HCT116 (cell line): ENCODE measurements at regions not wholly inside any gene's neighbourhood (a gene's known extent, or its start where the extent isn't known, plus 50 kb on each side); places are given as distances from the start of the nearest gene placed in this dataset.

ENCODE experiments used
- ATAC-seq: fragments of 200-7000 bp; cut with Tn5 transposase; 2 replicates; pipeline ENCODE4 v1.9.1; 2020; ENCODE audit warnings: mild to moderate bottlenecking, moderate library complexity
- BruUV-seq: library from RNA; stranded (reverse); fragments of 400-500 nt; replicated peaks from 2 replicates; lab custom pipeline; 2021; lab: Mats Ljungman, UMichigan
- CTCF ChIA-PET: fragments of 300-600 bp; sonication (Branson Sonifier 250); formaldehyde crosslinking; loops from one replicate; lab custom pipeline; 2021; ENCODE audit warnings: antibody characterized with exemption; lab: Charles Lee
- POLR2A ChIA-PET: fragments of 300-600, 350-600 bp; sonication (Branson Sonifier 250); formaldehyde crosslinking; loops from one replicate; lab custom pipeline; 2021; ENCODE audit warnings: antibody characterized with exemption; lab: Charles Lee
- RAD21 ChIA-PET, 2 experiments: fragments of 300-600 bp; sonication (Branson Sonifier 250); formaldehyde crosslinking; loops; one replicate each; lab custom pipeline; 2023; ENCODE audit warnings: low total read pairs in 2 of 2; ENCODE audit not compliant: uncharacterized antibody in 2 of 2, unreplicated experiment in 2 of 2, low non-redundant PET in 1 of 2; lab: Charles Lee
- DNase-seq: peaks from one replicate; pipeline ENCODE4 v3.0.0-alpha.2; 2010; ENCODE audit warnings: low read depth, low spot score
- H2AFZ ChIP-seq: fragments of 200-600 bp; shearing (Covaris generic), sonication (generic); 2 replicates; pipeline ENCODE4 v1.6.1; 2017; ENCODE audit warnings: low read depth, mixed run types, mixed read lengths, antibody characterized with exemption, low read length; ENCODE audit not compliant: poor library complexity, severe bottlenecking
- H3K27ac ChIP-seq: 2 replicates; pipeline ENCODE4 v1.5.1; 2012; ENCODE audit warnings: low read depth, low read length
- H3K27me3 ChIP-seq: fragments of 200-600 bp; sonication (generic); 2 replicates; pipeline ENCODE4 v1.6.1; 2016; ENCODE audit warnings: mixed run types, low read length, mixed read lengths; ENCODE audit not compliant: insufficient read depth
- H3K36me3 ChIP-seq, 2 experiments: fragments of 200-500 bp in 1 of 2; fragments of 200-600 bp in 1 of 2; sonication (Bioruptor generic) in 1 of 2; sonication (generic) in 1 of 2; 2 replicates each; pipeline versions ENCODE4 v1.5.1 to v1.6.1; 2014 to 2016; ENCODE audit warnings: low read length in 2 of 2, inconsistent platforms in 1 of 2, mixed read lengths in 1 of 2, mixed run types in 1 of 2; ENCODE audit not compliant: insufficient read depth in 2 of 2, control insufficient read depth in 1 of 2
- H3K4me1 ChIP-seq, 2 experiments: fragments of 200-600 bp in 1 of 2; sonication (generic) in 1 of 2; 2 replicates each; pipeline versions ENCODE4 v1.5.1 to v1.6.1; 2012 to 2017; ENCODE audit warnings: low read length in 2 of 2, inconsistent platforms in 1 of 2, mild to moderate bottlenecking in 1 of 2, mixed read lengths in 1 of 2, mixed run types in 1 of 2, moderate library complexity in 1 of 2; ENCODE audit not compliant: insufficient read depth in 2 of 2, control insufficient read depth in 1 of 2
- H3K4me2 ChIP-seq: fragments of 200-600 bp; sonication (generic); 2 replicates; pipeline ENCODE4 v1.6.1; 2017; ENCODE audit warnings: mixed run types, low read length, mixed read lengths
- H3K4me3 ChIP-seq, 2 experiments: fragments of 200-600 bp in 1 of 2; sonication (generic) in 1 of 2; replicated peaks in 1 of 2; 2 replicates each; pipeline ENCODE4 v1.5.1; 2011 to 2016; ENCODE audit warnings: low read length in 2 of 2, control low read depth in 1 of 2, low read depth in 1 of 2, mild to moderate bottlenecking in 1 of 2, mixed read lengths in 1 of 2, mixed run types in 1 of 2
- H3K79me2 ChIP-seq: fragments of 200-600 bp; sonication (generic); 2 replicates; pipeline ENCODE4 v1.6.1; 2017; ENCODE audit warnings: mild to moderate bottlenecking, mixed run types, low read length, moderate library complexity, mixed read lengths; ENCODE audit not compliant: insufficient read depth
- H3K9ac ChIP-seq: fragments of 200-600 bp; sonication (generic); 2 replicates; pipeline ENCODE4 v1.6.1; 2016; ENCODE audit warnings: low read length, mixed read lengths
- H3K9me2 ChIP-seq: fragments of 200-600 bp; sonication (generic), shearing (Covaris generic); 2 replicates; pipeline ENCODE4 v1.6.1; 2017; ENCODE audit warnings: mixed run types, mild to moderate bottlenecking, moderate library complexity; ENCODE audit not compliant: insufficient read depth
- H3K9me3 ChIP-seq, 2 experiments: fragments of 200-500 bp in 1 of 2; fragments of 200-600 bp in 1 of 2; sonication (Bioruptor generic) in 1 of 2; sonication (generic) in 1 of 2; 2 replicates each; pipeline ENCODE4 v1.6.1; 2014 to 2017; ENCODE audit warnings: low read length in 2 of 2, mixed read lengths in 2 of 2, inconsistent platforms in 1 of 2, low read depth in 1 of 2, mild to moderate bottlenecking in 1 of 2, mixed run types in 1 of 2, moderate library complexity in 1 of 2; ENCODE audit not compliant: control insufficient read depth in 1 of 2, insufficient read depth in 1 of 2
- H4K20me1 ChIP-seq: fragments of 200-600 bp; sonication (generic), shearing (Covaris generic); 2 replicates; pipeline ENCODE4 v1.6.1; 2017; ENCODE audit warnings: mixed run types, mild to moderate bottlenecking, moderate library complexity; ENCODE audit not compliant: insufficient read depth
- ATF3 ChIP-seq: IDR thresholded peaks from 2 replicates; pipeline ENCODE4 v1.6.1; 2012
- CEBPB ChIP-seq: IDR thresholded peaks from 2 replicates; pipeline ENCODE4 v1.6.1; 2012; ENCODE audit warnings: low read depth
- EZH2phosphoT487 ChIP-seq: fragments of 200-600 bp; IDR thresholded peaks from 2 replicates; pipeline ENCODE4 v1.6.1; 2018; ENCODE audit warnings: antibody characterized with exemption, borderline replicate concordance
- FOSL1 ChIP-seq: IDR thresholded peaks from 2 replicates; pipeline ENCODE4 v1.6.1; 2012; ENCODE audit warnings: low read depth
- JUND ChIP-seq: IDR thresholded peaks from 2 replicates; pipeline ENCODE4 v1.6.1; 2012
- POLR2A ChIP-seq: IDR thresholded peaks from 2 replicates; pipeline ENCODE4 v1.7.0; 2011; ENCODE audit warnings: borderline replicate concordance; ENCODE audit not compliant: insufficient read depth, insufficient read length; ENCODE audit errors: extremely low read depth
- ZFX ChIP-seq: fragments of 450-650 bp; IDR thresholded peaks from 2 replicates; pipeline ENCODE4 v1.6.1; 2017
- ZNF274 ChIP-seq: fragments of 200-500 bp; sonication (Bioruptor generic); IDR thresholded peaks from 2 replicates; pipeline ENCODE4 v1.6.1; 2014; ENCODE audit warnings: mild to moderate bottlenecking, low read depth, low read length, inconsistent platforms
- intact Hi-C: fragments of 100-400 bp; cut with micrococcal nuclease; formaldehyde crosslinking; loops from 2 replicates; pipeline ENCODE4 v1.10.0; 2022
- TF ChIP-seq, protein P1 (sequence below), 3 experiments: fragments of 200-600 bp in 1 of 3; sonication (generic) in 1 of 3; IDR thresholded peaks in 2 of 3; conservative IDR thresholded peaks in 1 of 3; 2 replicates each; pipeline ENCODE4 v1.5.1; 2012 to 2017; ENCODE audit warnings: low read depth in 2 of 3, low read length in 2 of 3, antibody characterized with exemption in 1 of 3, borderline replicate concordance in 1 of 3, control low read depth in 1 of 3, mild to moderate bottlenecking in 1 of 3, mixed read lengths in 1 of 3, mixed run types in 1 of 3, moderate library complexity in 1 of 3; ENCODE audit not compliant: insufficient read depth in 1 of 3
- TF ChIP-seq, protein P2 (sequence below): IDR thresholded peaks from 2 replicates; pipeline ENCODE4 v1.6.1; 2011; ENCODE audit warnings: mild to moderate bottlenecking, low read length, moderate library complexity; ENCODE audit not compliant: insufficient replicate concordance; ENCODE audit errors: extremely low read depth
- TF ChIP-seq, protein P3 (sequence below): IDR thresholded peaks from 2 replicates; pipeline ENCODE4 v1.6.1; 2012
- TF ChIP-seq, protein P4 (sequence below): IDR thresholded peaks from 2 replicates; pipeline ENCODE4 v1.6.1; 2012; ENCODE audit warnings: low read depth

- Histone ChIP-seq H2AFZ (no peak overlapping the region), H3K27ac (no peak overlapping the region), H3K4me1 (no peaks in the 10 kb centered on the region), H3K9me2 (no peaks in the 10 kb centered on the region), H3K4me3 (no peak overlapping the region), H3K27me3 (no peaks in the 10 kb centered on the region), H3K4me2 (no peak overlapping the region), H3K9me3 (no peaks in the 10 kb centered on the region; a peak in 1 of 4 replicates), H3K79me2 (no peaks in the 10 kb centered on the region), H4K20me1 (no peaks in the 10 kb centered on the region), H3K36me3 (no peaks in the 10 kb centered on the region), H3K9ac (no peak overlapping the region)
- no TSS peak for BruUV-seq
- intact Hi-C loops, result no loop called here
- TF ChIP-seq, protein P1, sequence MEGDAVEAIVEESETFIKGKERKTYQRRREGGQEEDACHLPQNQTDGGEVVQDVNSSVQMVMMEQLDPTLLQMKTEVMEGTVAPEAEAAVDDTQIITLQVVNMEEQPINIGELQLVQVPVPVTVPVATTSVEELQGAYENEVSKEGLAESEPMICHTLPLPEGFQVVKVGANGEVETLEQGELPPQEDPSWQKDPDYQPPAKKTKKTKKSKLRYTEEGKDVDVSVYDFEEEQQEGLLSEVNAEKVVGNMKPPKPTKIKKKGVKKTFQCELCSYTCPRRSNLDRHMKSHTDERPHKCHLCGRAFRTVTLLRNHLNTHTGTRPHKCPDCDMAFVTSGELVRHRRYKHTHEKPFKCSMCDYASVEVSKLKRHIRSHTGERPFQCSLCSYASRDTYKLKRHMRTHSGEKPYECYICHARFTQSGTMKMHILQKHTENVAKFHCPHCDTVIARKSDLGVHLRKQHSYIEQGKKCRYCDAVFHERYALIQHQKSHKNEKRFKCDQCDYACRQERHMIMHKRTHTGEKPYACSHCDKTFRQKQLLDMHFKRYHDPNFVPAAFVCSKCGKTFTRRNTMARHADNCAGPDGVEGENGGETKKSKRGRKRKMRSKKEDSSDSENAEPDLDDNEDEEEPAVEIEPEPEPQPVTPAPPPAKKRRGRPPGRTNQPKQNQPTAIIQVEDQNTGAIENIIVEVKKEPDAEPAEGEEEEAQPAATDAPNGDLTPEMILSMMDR (IDR thresholded peaks at IDR 0.05 in 2 of 3, conservative IDR thresholded peaks at IDR 0.05 in 1 of 3; ENCODE audit: borderline replicate concordance in 1 of 3, insufficient read depth in 1 of 3, low read depth in 2 of 3, low read length in 2 of 3), result no peak
- ChIA-PET CTCF (no interaction called here), RAD21 (no interaction called here), POLR2A (no interaction called here)
- ATAC-seq (no peak), DNase-seq (no peak)
These were observed 402.4 kb upstream of the LRRTM1 start for GRCh38 chr2:80706951-80707350.

- Histone ChIP-seq H3K36me3 (no peaks in the 10 kb centered on the region), H3K79me2 (no peaks in the 10 kb centered on the region), H3K4me3 (no peak overlapping the region), H3K27me3 (no peaks in the 10 kb centered on the region), H4K20me1 (no peaks in the 10 kb centered on the region), H3K27ac (no peak overlapping the region), H3K4me1 (no peaks in the 10 kb centered on the region), H3K9me3 (no peaks in the 10 kb centered on the region; a peak in 1 of 4 replicates), H2AFZ (no peak overlapping the region), H3K4me2 (no peak overlapping the region), H3K9me2 (no peaks in the 10 kb centered on the region), H3K9ac (no peak overlapping the region)
- ChIA-PET RAD21 (no interaction called here), CTCF (no interaction called here), POLR2A (no interaction called here)
- no peak for ATAC-seq
- TF ChIP-seq, protein P2, sequence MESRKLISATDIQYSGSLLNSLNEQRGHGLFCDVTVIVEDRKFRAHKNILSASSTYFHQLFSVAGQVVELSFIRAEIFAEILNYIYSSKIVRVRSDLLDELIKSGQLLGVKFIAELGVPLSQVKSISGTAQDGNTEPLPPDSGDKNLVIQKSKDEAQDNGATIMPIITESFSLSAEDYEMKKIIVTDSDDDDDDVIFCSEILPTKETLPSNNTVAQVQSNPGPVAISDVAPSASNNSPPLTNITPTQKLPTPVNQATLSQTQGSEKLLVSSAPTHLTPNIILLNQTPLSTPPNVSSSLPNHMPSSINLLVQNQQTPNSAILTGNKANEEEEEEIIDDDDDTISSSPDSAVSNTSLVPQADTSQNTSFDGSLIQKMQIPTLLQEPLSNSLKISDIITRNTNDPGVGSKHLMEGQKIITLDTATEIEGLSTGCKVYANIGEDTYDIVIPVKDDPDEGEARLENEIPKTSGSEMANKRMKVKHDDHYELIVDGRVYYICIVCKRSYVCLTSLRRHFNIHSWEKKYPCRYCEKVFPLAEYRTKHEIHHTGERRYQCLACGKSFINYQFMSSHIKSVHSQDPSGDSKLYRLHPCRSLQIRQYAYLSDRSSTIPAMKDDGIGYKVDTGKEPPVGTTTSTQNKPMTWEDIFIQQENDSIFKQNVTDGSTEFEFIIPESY, result no peak
- TF ChIP-seq FOSL1 (no peak), EZH2phosphoT487 (no peak), ZNF274 (no peak), CEBPB (no peak), POLR2A (no peak), ZFX (no peak), JUND (no peak), ATF3 (no peak)
- TF ChIP-seq, protein P3, sequence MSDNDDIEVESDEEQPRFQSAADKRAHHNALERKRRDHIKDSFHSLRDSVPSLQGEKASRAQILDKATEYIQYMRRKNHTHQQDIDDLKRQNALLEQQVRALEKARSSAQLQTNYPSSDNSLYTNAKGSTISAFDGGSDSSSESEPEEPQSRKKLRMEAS, result no peak
- TF ChIP-seq, protein P4, sequence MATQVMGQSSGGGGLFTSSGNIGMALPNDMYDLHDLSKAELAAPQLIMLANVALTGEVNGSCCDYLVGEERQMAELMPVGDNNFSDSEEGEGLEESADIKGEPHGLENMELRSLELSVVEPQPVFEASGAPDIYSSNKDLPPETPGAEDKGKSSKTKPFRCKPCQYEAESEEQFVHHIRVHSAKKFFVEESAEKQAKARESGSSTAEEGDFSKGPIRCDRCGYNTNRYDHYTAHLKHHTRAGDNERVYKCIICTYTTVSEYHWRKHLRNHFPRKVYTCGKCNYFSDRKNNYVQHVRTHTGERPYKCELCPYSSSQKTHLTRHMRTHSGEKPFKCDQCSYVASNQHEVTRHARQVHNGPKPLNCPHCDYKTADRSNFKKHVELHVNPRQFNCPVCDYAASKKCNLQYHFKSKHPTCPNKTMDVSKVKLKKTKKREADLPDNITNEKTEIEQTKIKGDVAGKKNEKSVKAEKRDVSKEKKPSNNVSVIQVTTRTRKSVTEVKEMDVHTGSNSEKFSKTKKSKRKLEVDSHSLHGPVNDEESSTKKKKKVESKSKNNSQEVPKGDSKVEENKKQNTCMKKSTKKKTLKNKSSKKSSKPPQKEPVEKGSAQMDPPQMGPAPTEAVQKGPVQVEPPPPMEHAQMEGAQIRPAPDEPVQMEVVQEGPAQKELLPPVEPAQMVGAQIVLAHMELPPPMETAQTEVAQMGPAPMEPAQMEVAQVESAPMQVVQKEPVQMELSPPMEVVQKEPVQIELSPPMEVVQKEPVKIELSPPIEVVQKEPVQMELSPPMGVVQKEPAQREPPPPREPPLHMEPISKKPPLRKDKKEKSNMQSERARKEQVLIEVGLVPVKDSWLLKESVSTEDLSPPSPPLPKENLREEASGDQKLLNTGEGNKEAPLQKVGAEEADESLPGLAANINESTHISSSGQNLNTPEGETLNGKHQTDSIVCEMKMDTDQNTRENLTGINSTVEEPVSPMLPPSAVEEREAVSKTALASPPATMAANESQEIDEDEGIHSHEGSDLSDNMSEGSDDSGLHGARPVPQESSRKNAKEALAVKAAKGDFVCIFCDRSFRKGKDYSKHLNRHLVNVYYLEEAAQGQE, result no peak
- intact Hi-C loops, result no loop called here
- DNase-seq, result no peak
- no TSS peak for BruUV-seq
These were observed 402.0 kb upstream of the LRRTM1 start for GRCh38 chr2:80706541-80706940.
